ENCODE measurements at regions not wholly inside any gene's neighbourhood (a gene's known extent, or its start where the extent isn't known, plus 50 kb on each side); places are given as distances from the start of the nearest gene placed in this dataset.

GRCh38 chr9:74107692-74108091, 389.4 kb upstream of the RORB start:
- Histone ChIP-seq H3K27ac (no peak overlapping the region), H3K36me3 (no peaks in the 10 kb centered on the region), H3K4me3 (no peak overlapping the region), H3K27me3 (no peaks in the 10 kb centered on the region), H3K9me3 (peaks cover 0 to 5% (median 0%) of the 10 kb centered on the region in 3 donors), H3K4me1 (no peaks in the 10 kb centered on the region)
- DNase-seq (no peak), ATAC-seq (no peak)
- intact Hi-C loops (cut with DNase I; ENCODE audit: low total_unique reads), result no loop called here
- no peak for TF ChIP-seq POLR2A (IDR thresholded peaks at IDR 0.05)
- no peak for TF ChIP-seq CTCF (IDR thresholded peaks at IDR 0.05 in 4 of 5, conservative IDR thresholded peaks at IDR 0.05 in 1 of 5)
- in situ Hi-C loops (cut with MboI; ENCODE audit: low sequenced_read_pairs in 4 of 4), result no loop called here

- no peaks in the 10 kb centered on the region for H3K36me3 ChIP-seq
- no peak overlapping the region for H3K4me3 ChIP-seq
- intact Hi-C loops (cut with DNase I; ENCODE audit: low total_unique reads) (no loop called here), in situ Hi-C loops (cut with MboI; ENCODE audit: low sequenced_read_pairs in 4 of 4) (no loop called here)
- no peak for DNase-seq
- ATAC-seq, result no peak
- no peaks in the 10 kb centered on the region for H3K9me3 ChIP-seq
- no peaks in the 10 kb centered on the region for H3K27me3 ChIP-seq
- no peak for TF ChIP-seq CTCF (IDR thresholded peaks at IDR 0.05 in 4 of 5, conservative IDR thresholded peaks at IDR 0.05 in 1 of 5)
- no peak for TF ChIP-seq POLR2A (IDR thresholded peaks at IDR 0.05)
- H3K27ac ChIP-seq, result no peak overlapping the region
- no peaks in the 10 kb centered on the region for H3K4me1 ChIP-seq
Measured at GRCh38 chr9:74115976-74116375, 381.2 kb upstream of the RORB start.

GRCh38 chr9:74117151-74117550, 380.0 kb upstream of the RORB start:
- Histone ChIP-seq H3K4me1 (no peaks in the 10 kb centered on the region), H3K27ac (no peak overlapping the region), H3K9me3 (no peaks in the 10 kb centered on the region), H3K36me3 (no peaks in the 10 kb centered on the region), H3K27me3 (no peaks in the 10 kb centered on the region), H3K4me3 (no peak overlapping the region)
- ATAC-seq (no peak), DNase-seq (no peak)
- in situ Hi-C loops (cut with MboI; ENCODE audit: low sequenced_read_pairs in 4 of 4) (no loop called here), intact Hi-C loops (cut with DNase I; ENCODE audit: low total_unique reads) (no loop called here)
- TF ChIP-seq CTCF (IDR thresholded peaks at IDR 0.05 in 4 of 5, conservative IDR thresholded peaks at IDR 0.05 in 1 of 5) (no peak), POLR2A (IDR thresholded peaks at IDR 0.05) (no peak)

GRCh38 chr9:74117731-74118130, 379.4 kb upstream of the RORB start:
- H3K36me3 ChIP-seq, result no peaks in the 10 kb centered on the region
- no peaks in the 10 kb centered on the region for H3K9me3 ChIP-seq
- no peaks in the 10 kb centered on the region for H3K27me3 ChIP-seq
- no peak overlapping the region for H3K27ac ChIP-seq
- H3K4me3 ChIP-seq, result no peak overlapping the region
- in situ Hi-C loops (cut with MboI; ENCODE audit: low sequenced_read_pairs in 4 of 4), result no loop called here
- no peaks in the 10 kb centered on the region for H3K4me1 ChIP-seq
- no peak for TF ChIP-seq CTCF (IDR thresholded peaks at IDR 0.05 in 4 of 5, conservative IDR thresholded peaks at IDR 0.05 in 1 of 5)
- no peak for TF ChIP-seq POLR2A (IDR thresholded peaks at IDR 0.05)
- intact Hi-C loops (cut with DNase I; ENCODE audit: low total_unique reads), result no loop called here
- no peak for ATAC-seq
- DNase-seq, result no peak

GRCh38 chr9:74120061-74120460, 377.1 kb upstream of the RORB start:
- intact Hi-C loops (cut with DNase I; ENCODE audit: low total_unique reads), result no loop called here
- Histone ChIP-seq H3K36me3 (no peaks in the 10 kb centered on the region), H3K4me3 (no peak overlapping the region), H3K27me3 (no peaks in the 10 kb centered on the region), H3K9me3 (no peaks in the 10 kb centered on the region), H3K4me1 (no peaks in the 10 kb centered on the region), H3K27ac (no peak overlapping the region)
- no peak for TF ChIP-seq POLR2A (IDR thresholded peaks at IDR 0.05)
- no peak for TF ChIP-seq CTCF (IDR thresholded peaks at IDR 0.05 in 4 of 5, conservative IDR thresholded peaks at IDR 0.05 in 1 of 5)
- in situ Hi-C loops (cut with MboI; ENCODE audit: low sequenced_read_pairs in 4 of 4), result no loop called here
- ATAC-seq (no peak), DNase-seq (no peak)

All from gastrocnemius medialis (tissue), 4 donors.